GM04503 (cell line): ENCODE measurements at regions not wholly inside any gene's neighbourhood (a gene's known extent, or its start where the extent isn't known, plus 50 kb on each side); places are given as distances from the start of the nearest gene placed in this dataset.

ENCODE experiments used
- DNase-seq: peaks from one replicate; pipeline ENCODE4 v3.0.0-alpha.2; 2012; ENCODE audit warnings: low read depth

DNA sequence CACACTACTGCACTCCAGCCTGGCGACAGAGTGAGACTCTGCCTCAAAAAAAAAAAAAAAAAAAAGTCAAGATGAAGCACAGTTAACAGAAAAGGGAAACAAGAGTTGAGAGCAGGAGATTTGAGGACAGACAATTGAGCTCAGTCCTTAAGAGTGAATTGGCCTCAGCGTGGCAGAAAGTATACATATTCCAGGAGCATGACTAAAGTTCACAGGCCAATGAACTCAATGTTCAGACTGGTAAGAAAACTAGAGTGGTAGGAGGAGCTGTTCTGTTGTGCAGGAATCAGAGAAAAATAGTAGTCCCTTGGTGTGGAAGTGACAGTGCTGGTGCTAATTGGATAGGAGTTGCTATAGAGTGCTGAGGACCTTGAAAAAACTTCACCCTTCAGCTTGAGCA is 60.0 kb downstream of the NRN1 start:
- DNase-seq = no peak

DNA sequence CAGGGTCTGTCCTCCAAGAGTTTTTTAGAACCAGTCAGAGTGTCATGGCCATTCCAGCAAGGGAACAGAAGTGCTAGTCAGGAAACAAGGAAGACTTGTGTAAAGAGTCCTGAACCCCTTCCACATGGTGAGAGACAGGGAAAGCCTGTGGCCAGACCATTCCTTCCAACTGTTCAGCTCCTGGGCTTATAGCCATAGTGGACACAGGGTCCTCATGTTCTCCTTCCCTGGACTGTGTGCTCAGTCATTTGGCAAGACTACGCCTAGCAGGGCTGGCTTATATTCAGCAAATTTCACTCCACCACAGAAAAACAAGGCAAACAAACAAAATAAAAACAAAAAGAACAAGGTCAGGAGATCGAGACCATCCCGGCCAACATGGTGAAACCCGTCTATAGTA is 60.5 kb downstream of the NRN1 start:
- no peak for DNase-seq

DNA sequence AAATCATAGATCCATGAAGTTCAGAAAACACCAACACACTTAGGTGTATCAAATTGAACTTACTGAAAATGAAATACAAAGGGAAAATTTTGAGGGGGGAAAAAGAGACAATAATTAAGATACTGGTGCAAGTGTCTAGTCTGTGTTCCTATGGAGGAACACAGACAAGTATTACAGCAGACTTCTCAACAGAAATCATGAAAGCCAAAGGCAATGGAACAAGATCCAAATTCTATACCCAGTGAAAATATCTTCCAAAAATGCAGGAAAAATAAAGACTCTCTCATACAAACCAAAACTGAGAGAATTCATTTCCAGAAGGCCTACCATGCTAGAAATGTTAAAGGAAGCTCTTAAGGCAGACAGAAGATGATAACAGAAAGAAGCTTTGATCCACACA is 63.1 kb downstream of the NRN1 start:
- no peak for DNase-seq

DNA sequence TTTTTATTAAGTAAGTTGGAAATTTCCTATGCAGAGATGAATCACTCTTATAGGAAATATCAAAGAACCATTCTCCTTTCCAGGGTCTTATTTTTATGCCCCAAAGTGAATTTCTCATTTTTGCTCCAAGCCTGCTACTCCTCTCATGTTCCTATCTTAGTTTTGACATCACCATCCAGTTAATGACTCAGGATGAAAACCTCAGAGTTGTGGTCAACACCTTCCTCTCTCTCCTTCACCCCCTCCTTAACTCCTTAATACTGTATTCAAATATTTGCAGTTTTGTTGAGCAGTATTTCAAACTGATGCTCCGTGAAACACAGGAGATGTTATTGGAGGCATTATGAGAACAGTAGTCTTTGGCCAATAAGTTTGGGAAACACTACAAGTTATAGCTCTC is 64.1 kb downstream of the NRN1 start:
- no peak for DNase-seq

DNA sequence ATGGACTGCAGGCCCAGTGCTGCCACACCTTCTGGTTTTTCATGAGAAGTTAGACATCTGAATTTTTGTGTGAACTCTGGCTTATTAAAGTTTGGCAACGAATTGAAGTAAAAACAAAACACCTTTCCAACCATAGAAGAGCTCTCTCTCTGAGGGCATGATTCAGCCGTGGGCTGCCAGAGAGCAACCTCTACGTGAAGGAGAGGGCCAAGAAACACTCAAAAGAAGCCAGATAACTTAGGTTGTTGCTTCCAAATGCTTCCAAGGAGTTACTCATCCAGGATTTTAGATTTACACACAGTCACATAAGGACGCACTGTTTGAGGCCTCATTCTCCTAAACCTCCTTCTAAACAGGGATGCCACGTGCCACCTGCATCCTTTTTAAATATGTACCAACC is 65.5 kb downstream of the NRN1 start:
- DNase-seq = peak; percentile 26

DNA sequence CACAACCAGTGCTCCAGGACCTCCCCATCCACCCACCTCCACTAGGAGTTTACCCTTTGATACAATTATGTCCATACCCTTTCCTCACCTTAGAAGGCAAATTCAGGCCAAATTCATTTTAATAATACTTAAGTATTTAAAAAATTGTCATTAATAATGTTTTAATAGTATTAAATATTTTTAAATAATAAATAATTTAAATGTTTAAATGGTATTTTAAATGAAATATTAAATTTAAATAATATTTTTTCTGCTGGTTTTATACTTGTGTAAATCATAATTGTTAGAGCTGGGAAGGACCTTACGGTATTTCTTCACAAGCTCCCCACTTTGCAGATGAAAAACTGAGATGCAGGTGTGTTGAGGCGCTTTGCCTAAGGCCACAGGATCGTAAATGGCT is 67.8 kb downstream of the NRN1 start:
- no peak for DNase-seq

DNA sequence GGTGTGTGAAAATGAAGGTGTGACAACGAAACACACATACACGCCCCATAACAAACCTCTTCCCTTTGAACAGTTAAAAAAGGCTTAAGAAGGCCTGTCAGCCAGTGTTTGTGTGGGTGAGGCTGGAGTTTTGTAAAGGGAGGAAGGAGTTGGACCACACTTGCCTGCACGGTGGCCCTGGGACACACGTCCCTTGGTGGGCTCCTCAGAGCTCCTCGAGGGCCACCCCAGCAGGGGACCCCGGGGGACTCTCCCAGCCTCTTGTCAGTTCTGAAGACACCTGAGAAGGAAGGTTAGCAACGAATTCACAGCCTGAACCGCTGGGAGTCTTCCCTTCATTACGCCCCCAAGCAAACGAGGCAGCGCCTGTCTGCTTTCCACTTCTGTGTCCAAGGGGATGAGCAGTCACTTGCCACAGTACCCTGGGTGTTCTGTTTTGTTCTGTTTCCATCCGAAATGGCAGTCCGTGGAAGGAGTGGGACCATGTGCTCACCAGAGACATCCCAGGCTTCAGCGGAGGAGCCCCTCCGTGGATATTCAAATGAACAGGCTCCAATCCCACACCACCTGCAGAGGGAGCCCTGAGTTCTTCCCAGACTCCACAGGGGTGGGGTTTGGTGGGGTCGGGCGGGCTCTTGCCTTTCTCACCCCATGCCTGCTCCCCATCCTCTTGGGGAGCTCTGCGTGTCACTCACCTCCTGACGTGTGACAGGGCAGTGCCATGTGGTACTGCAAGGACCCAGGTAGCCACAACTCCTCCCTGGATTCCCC is 68.6 kb downstream of the NRN1 start:
- no peak for DNase-seq

DNA sequence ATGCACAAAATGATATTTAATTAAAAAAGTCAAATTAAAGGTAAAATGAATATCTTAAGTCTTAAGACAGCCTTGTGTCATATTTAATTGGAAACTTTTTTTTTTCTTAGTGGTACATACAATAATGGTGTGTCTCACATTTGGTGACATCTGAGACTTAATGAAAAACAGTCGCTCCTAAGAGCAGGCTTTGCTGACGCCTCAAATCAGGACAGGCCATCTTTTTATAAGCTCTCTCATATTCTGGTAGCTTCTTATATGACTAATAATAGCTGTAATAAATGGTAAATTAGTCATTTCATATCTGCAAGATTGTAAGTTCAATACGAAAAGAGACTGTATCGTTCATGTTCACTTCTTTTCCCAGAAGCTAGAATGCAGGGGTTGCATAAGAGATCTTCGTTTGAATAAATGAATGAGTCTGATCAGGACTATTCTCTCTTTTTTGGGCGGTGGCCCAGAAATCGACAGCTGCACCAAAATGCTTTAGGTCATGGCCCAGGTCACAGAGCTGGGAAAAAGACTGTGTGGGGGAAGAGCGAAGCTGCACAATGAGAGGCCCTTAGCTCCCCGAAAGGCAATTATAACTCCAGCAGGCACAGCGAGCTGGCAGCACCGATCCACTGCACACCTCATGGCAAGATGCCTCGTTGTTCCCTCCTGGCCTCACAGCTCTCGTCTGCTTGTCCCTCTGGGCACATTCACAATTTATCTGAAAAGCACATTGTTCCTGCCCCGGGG is 69.4 kb downstream of the NRN1 start:
- no peak for DNase-seq

DNA sequence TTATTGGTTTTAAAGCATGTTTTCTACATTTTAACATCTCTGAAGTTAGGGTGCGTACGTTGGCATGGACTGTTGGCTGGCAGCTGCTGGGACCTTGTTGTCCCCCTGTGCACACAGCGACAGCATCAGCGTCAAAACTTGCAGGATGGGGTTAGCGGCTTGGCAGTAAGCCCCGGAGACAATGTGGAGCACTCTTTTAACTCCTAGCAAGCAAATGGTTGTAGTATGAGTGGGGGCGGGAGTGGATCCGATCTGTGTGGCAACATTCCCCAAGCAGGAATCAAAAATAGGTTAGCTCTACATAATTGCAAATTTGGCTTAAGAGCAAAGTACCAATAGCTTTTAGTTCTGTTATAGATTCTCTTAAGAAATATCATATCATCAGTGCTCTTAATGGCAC is 70.1 kb downstream of the NRN1 start:
- DNase-seq = peak; percentile 34

DNA sequence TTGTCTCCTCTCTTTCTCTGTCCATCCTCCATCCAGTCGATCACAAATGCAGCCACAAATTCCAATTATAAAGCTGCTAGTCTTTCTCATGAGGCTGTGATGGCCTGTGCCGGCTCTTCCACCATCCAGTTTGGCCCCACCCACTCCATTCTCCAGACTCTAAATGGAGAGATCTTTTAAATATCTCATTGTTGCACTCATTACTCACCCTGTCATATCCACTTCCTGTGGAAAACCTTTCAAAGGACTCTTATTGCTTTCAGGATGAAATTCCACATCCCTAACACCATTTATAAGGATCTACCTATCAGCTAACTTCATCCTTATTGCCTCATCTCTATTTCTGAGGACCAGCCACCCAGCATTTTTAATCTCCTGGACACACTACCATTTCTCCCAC is 70.6 kb downstream of the NRN1 start:
- DNase-seq = no peak

DNA sequence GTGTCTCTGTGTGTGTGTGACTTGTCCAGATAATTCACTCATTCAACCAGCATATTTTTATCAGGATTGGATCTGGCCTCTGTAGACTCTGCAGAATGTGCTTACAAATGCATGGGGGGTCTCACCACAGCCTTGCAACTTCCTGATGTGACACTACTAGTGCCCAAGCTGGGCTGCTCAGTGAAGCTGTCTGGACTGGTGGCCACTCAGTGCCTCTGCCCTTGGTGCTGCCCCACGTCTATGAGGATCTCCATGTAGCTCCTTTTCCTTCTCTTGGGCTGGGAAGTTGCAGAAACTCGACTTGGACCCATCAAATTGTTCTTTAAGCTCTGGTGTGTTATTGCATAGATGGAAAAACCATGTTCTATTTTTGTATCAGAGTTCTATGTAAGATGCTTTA is 75.8 kb downstream of the NRN1 start:
- DNase-seq = no peak

DNA sequence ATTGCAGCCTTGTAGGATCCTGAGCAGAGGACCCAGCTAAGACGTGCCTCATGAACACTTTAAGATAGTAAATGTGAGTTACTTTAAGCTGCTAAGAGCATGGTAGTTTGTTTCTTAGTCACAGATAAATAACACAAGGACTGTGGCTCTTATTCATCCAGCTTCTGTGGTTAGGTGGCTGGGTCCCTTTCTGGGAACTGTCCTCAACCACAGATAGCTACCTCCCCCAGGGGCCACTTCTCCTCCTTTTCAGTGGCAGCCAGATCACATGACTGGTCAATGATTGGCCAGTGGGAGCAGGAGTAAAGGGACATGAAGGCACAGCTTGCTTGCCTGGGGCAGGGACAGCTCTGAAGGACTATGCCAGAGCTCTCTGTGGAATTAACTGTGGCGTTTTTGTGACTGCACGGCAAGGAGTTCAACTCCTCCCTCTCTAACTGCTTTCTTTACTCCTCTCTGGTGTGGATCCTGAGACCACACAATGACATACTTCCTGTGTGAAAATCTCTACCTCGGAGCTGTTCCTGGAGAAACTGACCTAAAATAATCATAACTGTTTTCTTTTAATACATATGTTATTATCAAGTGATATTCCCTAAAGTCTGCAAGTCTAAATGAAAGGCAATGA is 76.5 kb downstream of the NRN1 start:
- no peak for DNase-seq

DNA sequence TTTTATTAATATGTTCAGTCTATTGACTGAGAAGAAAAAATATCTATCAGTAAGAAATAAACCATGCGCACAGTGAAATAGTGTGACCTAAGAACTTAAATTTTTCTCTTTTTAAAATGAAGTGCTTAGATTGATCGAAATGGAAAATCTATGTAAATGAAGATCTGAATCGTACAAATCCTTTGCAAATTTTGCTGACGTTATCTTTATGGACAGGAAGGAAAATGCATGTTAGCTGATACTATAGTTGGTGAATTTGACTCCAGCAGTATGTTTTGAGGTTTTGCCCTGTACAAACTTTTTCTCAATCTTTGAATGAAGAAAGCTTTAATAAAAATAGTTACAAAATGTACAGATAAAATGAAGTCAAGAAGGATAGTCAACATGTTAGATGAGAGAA is 82.9 kb downstream of the NRN1 start:
- DNase-seq = no peak

DNA sequence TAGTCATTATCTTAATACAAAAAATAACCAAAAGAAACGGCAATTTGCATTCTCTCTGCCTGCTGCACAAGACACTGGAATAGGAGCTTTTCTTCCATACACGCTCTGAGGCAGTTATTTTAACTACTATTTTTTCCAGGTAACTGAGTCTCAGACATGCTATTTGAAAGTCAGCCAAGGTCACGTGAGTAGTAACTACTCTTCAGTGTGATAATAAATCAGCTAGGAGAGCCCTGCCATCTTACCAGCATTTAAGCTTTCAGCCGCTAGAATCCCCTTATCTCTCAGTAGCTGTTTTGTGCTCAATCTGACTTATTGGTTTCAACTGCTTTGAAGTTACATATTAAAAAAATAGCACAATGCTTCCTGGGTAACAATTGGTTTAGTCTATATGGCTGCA is 84.5 kb downstream of the NRN1 start:
- no peak for DNase-seq

DNA sequence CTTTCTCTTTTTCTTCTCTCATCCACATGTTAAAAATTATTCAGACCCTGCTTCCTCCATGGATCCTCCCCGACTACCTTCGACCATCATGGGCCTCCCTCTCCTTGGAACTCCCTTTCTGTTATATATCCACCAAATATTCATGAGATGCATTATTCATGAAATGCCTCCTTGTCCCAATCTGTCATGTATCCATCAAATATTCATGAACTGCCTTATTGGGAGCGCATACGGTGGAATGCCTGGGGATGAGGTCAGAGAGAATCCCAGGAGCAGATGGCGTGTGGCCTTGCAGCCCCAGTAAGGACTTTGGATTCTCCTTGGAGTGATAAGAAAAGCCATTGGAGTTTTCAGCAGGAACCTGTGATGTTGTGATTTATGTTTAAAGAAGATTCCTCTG is 97.0 kb downstream of the NRN1 start:
- DNase-seq = no peak

DNA sequence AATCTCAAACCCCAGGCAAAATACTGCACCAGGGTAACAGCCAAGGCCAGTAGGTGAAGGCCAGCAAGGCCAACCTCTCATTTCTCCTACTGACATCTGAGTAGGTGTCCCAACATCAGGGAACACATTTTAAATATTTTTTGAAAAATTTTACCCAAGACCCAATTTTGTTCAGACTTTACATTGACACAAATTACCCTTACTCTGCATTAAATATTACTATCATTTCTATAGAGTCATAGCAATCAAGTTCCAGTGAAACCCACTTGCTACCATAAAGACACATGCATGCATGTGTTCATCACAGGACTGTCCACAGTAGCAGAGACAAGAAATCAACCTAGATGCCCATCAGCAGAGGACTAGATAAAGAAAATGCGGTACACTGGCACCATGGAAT is 99.9 kb downstream of the NRN1 start:
- no peak for DNase-seq

DNA sequence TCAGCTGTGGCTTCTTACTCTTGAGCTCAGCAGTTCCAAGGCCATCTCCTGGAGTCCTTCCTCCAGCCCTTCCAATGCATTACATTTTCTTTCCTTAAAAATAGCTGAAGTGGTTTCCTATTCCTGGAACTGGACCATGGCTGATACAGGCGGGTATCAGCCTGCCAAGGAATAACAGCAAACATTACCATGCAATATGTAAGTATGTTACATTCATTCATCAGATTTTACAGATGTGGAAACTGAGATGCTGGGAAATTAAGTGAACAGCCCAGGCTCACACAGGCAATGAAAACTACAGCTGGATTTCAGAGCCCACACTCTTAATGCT is 100.4 kb downstream of the NRN1 start:
- DNase-seq = no peak

DNA sequence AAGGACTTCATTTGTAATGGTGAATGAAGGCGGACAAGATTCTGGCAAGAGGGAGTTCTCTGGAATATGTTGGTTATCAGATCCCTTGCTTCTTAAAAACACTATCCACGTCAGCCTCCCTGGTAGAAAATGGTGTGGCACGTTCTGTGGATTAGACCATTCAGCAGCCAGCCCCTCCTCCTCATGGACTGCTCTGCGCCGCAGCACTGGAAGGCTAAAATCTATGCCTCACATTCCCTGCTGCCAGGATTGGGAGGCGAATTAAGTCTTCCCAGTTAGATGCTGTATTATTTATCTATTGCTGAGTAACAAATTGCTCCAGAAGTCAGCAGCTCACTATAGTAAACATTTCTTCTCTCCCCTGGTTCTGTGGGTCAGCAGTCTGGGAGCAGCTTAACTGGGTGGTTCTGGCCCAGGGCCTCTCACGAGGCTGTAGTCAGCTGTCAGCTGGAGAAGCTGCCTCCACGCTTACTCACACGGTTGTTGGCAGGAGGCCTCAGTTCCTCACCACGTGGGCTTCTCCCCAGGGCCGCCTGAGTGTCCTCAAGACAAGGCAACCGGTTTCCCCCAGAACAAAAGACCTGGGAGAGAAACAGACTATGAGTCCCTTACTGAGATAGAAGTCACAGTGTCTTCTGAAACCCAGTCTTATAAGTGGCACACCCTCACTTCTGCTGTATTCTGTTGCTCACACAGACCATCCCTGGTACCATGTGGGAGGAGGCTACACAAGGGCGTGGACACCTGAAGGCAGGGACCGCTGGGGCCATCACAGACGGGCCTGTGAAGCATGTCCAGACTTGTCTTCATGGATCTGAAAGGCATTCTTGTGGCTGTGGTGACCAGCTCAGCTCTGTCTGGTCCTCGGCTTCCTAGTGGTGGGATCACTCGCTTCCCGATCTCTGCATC is 101.0 kb downstream of the NRN1 start:
- DNase-seq = peak; percentile 95

DNA sequence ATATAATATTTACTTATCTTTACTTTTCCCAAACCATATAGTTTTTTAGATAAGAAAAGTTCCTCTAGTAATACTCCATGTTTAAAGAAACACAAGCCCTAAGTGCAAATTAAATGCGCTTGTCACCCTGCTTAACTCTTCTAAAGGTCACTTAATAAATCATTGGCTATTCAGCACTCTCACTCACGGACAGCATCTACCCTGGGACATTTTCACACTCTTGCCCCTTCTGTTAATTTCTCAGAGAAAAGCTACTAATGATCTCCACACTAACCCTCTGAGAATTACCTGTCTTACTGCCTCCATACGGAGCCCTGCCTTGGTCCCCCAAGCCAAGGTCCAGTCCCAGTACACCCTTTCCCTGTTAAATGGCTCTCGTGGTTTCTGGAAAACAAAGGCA is 102.2 kb downstream of the NRN1 start:
- DNase-seq = no peak

DNA sequence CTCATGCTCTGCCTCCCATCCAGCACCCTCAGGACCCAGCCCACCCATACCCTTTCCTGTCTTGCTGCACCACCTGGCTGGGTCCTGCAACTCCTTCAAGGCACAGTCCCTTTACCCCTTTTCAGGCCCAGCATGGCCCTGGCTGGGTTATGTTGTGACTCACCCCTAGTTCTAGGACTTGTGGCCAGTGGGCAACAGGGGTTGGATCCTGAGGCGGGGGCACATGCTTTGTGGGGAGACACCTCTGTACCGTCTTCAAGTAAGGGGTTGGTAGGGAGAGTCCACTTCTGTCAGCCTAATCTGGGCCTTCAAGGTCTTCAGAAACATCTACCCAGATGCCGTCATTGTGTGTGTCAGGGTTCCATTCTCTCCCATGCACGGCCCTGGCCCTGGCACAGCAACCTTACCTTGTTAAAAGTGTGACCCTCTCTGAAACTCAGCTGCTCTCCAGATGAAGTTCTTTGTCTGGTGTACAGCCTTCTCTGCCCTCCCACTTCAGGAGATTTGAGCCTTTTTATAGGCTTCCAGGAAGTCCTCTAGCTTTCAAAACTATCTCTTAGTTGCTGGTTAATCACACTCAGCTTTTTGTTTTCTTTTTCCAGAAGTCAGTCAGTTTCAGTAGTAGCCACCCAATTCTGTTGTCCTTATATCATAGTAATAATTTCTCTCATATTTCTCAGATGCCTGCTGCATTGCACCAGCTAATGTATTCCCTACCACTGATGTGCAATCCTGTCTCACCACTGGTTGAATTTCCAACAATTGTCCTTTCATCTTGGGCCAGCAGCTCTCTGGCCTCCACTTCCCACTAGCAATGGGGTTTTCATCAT is 107.3 kb downstream of the NRN1 start:
- no peak for DNase-seq

DNA sequence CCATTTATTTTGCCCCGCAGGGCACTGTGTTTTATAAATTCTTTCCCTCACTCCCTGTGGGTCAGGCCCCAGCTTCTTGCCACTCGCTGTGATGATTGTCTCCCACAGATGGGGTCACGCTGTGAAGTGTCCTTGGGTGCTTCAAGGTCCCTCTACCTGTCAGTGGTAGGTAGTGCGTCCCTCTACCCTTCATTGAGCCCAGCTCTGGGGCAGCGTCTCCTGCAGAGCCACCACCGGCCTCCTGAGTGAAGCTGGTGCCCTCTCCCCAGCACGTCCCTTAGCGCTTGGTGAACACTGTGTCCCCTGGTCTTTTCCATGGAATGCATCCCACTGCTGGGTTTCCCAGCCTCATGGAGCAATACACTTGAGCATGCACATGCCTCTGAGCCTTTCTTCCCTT is 108.2 kb downstream of the NRN1 start:
- DNase-seq = no peak

DNA sequence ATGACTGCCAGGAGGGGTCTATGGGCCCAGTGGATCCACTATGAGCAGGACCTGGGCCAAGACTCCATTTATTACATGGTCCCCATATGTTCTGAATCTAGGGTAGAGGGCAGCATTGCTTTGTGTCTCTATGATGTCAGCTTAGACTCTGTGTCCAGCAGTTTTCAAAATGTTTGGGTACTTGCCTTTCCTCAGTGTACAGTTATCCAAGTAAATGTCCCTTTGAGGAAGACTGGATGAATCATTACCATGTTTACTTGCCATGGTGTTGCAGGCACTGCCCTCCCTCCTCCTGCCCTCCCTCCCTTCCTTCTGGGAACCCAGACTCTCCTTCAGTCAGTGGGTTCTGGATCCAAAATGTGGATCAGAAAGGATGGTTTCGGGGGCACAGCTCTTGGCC is 108.6 kb downstream of the NRN1 start:
- DNase-seq = no peak
